HCT116 (cell line): ENCODE measurements at regions not wholly inside any gene's neighbourhood (a gene's known extent, or its start where the extent isn't known, plus 50 kb on each side); places are given as distances from the start of the nearest gene placed in this dataset.

Experiments
- ATAC-seq: fragments of 200-7000 bp; cut with Tn5 transposase; 2 replicates; pipeline ENCODE4 v1.9.1; 2020; ENCODE audit warnings: mild to moderate bottlenecking, moderate library complexity
- BruUV-seq: library from RNA; stranded (reverse); fragments of 400-500 nt; replicated peaks from 2 replicates; lab custom pipeline; 2021; lab: Mats Ljungman, UMichigan
- CTCF ChIA-PET: fragments of 300-600 bp; sonication (Branson Sonifier 250); formaldehyde crosslinking; loops from one replicate; lab custom pipeline; 2021; ENCODE audit warnings: antibody characterized with exemption; lab: Charles Lee
- POLR2A ChIA-PET: fragments of 300-600, 350-600 bp; sonication (Branson Sonifier 250); formaldehyde crosslinking; loops from one replicate; lab custom pipeline; 2021; ENCODE audit warnings: antibody characterized with exemption; lab: Charles Lee
- RAD21 ChIA-PET, 2 experiments: fragments of 300-600 bp; sonication (Branson Sonifier 250); formaldehyde crosslinking; loops; one replicate each; lab custom pipeline; 2023; ENCODE audit warnings: low total read pairs in 2 of 2; ENCODE audit not compliant: uncharacterized antibody in 2 of 2, unreplicated experiment in 2 of 2, low non-redundant PET in 1 of 2; lab: Charles Lee
- DNase-seq: peaks from one replicate; pipeline ENCODE4 v3.0.0-alpha.2; 2010; ENCODE audit warnings: low read depth, low spot score
- H2AFZ ChIP-seq: fragments of 200-600 bp; shearing (Covaris generic), sonication (generic); 2 replicates; pipeline ENCODE4 v1.6.1; 2017; ENCODE audit warnings: low read depth, mixed run types, mixed read lengths, antibody characterized with exemption, low read length; ENCODE audit not compliant: poor library complexity, severe bottlenecking
- H3K27ac ChIP-seq: 2 replicates; pipeline ENCODE4 v1.5.1; 2012; ENCODE audit warnings: low read depth, low read length
- H3K27me3 ChIP-seq: fragments of 200-600 bp; sonication (generic); 2 replicates; pipeline ENCODE4 v1.6.1; 2016; ENCODE audit warnings: mixed run types, low read length, mixed read lengths; ENCODE audit not compliant: insufficient read depth
- H3K36me3 ChIP-seq, 2 experiments: fragments of 200-500 bp in 1 of 2; fragments of 200-600 bp in 1 of 2; sonication (Bioruptor generic) in 1 of 2; sonication (generic) in 1 of 2; 2 replicates each; pipeline versions ENCODE4 v1.5.1 to v1.6.1; 2014 to 2016; ENCODE audit warnings: low read length in 2 of 2, inconsistent platforms in 1 of 2, mixed read lengths in 1 of 2, mixed run types in 1 of 2; ENCODE audit not compliant: insufficient read depth in 2 of 2, control insufficient read depth in 1 of 2
- H3K4me1 ChIP-seq, 2 experiments: fragments of 200-600 bp in 1 of 2; sonication (generic) in 1 of 2; 2 replicates each; pipeline versions ENCODE4 v1.5.1 to v1.6.1; 2012 to 2017; ENCODE audit warnings: low read length in 2 of 2, inconsistent platforms in 1 of 2, mild to moderate bottlenecking in 1 of 2, mixed read lengths in 1 of 2, mixed run types in 1 of 2, moderate library complexity in 1 of 2; ENCODE audit not compliant: insufficient read depth in 2 of 2, control insufficient read depth in 1 of 2
- H3K4me2 ChIP-seq: fragments of 200-600 bp; sonication (generic); 2 replicates; pipeline ENCODE4 v1.6.1; 2017; ENCODE audit warnings: mixed run types, low read length, mixed read lengths
- H3K4me3 ChIP-seq, 2 experiments: fragments of 200-600 bp in 1 of 2; sonication (generic) in 1 of 2; replicated peaks in 1 of 2; 2 replicates each; pipeline ENCODE4 v1.5.1; 2011 to 2016; ENCODE audit warnings: low read length in 2 of 2, control low read depth in 1 of 2, low read depth in 1 of 2, mild to moderate bottlenecking in 1 of 2, mixed read lengths in 1 of 2, mixed run types in 1 of 2
- H3K79me2 ChIP-seq: fragments of 200-600 bp; sonication (generic); 2 replicates; pipeline ENCODE4 v1.6.1; 2017; ENCODE audit warnings: mild to moderate bottlenecking, mixed run types, low read length, moderate library complexity, mixed read lengths; ENCODE audit not compliant: insufficient read depth
- H3K9ac ChIP-seq: fragments of 200-600 bp; sonication (generic); 2 replicates; pipeline ENCODE4 v1.6.1; 2016; ENCODE audit warnings: low read length, mixed read lengths
- H3K9me2 ChIP-seq: fragments of 200-600 bp; sonication (generic), shearing (Covaris generic); 2 replicates; pipeline ENCODE4 v1.6.1; 2017; ENCODE audit warnings: mixed run types, mild to moderate bottlenecking, moderate library complexity; ENCODE audit not compliant: insufficient read depth
- H3K9me3 ChIP-seq, 2 experiments: fragments of 200-500 bp in 1 of 2; fragments of 200-600 bp in 1 of 2; sonication (Bioruptor generic) in 1 of 2; sonication (generic) in 1 of 2; 2 replicates each; pipeline ENCODE4 v1.6.1; 2014 to 2017; ENCODE audit warnings: low read length in 2 of 2, mixed read lengths in 2 of 2, inconsistent platforms in 1 of 2, low read depth in 1 of 2, mild to moderate bottlenecking in 1 of 2, mixed run types in 1 of 2, moderate library complexity in 1 of 2; ENCODE audit not compliant: control insufficient read depth in 1 of 2, insufficient read depth in 1 of 2
- H4K20me1 ChIP-seq: fragments of 200-600 bp; sonication (generic), shearing (Covaris generic); 2 replicates; pipeline ENCODE4 v1.6.1; 2017; ENCODE audit warnings: mixed run types, mild to moderate bottlenecking, moderate library complexity; ENCODE audit not compliant: insufficient read depth
- CBX3 ChIP-seq: IDR thresholded peaks from 2 replicates; pipeline ENCODE4 v1.6.1; 2012; ENCODE audit warnings: low read depth
- CTCF ChIP-seq, 3 experiments: fragments of 200-600 bp in 1 of 3; sonication (generic) in 1 of 3; IDR thresholded peaks in 2 of 3; conservative IDR thresholded peaks in 1 of 3; 2 replicates each; pipeline ENCODE4 v1.5.1; 2012 to 2017; ENCODE audit warnings: low read depth in 2 of 3, low read length in 2 of 3, antibody characterized with exemption in 1 of 3, borderline replicate concordance in 1 of 3, control low read depth in 1 of 3, mild to moderate bottlenecking in 1 of 3, mixed read lengths in 1 of 3, mixed run types in 1 of 3, moderate library complexity in 1 of 3; ENCODE audit not compliant: insufficient read depth in 1 of 3
- EGR1 ChIP-seq: IDR thresholded peaks from 2 replicates; pipeline ENCODE4 v1.6.1; 2012; ENCODE audit warnings: low read depth
- ELF1 ChIP-seq: IDR thresholded peaks from 2 replicates; pipeline ENCODE4 v1.6.1; 2012; ENCODE audit warnings: low read depth, borderline replicate concordance
- EZH2phosphoT487 ChIP-seq: fragments of 200-600 bp; IDR thresholded peaks from 2 replicates; pipeline ENCODE4 v1.6.1; 2018; ENCODE audit warnings: antibody characterized with exemption, borderline replicate concordance
- FOSL1 ChIP-seq: IDR thresholded peaks from 2 replicates; pipeline ENCODE4 v1.6.1; 2012; ENCODE audit warnings: low read depth
- JUND ChIP-seq: IDR thresholded peaks from 2 replicates; pipeline ENCODE4 v1.6.1; 2012
- POLR2A ChIP-seq: IDR thresholded peaks from 2 replicates; pipeline ENCODE4 v1.7.0; 2011; ENCODE audit warnings: borderline replicate concordance; ENCODE audit not compliant: insufficient read depth, insufficient read length; ENCODE audit errors: extremely low read depth
- POLR2AphosphoS5 ChIP-seq: IDR thresholded peaks from 2 replicates; pipeline ENCODE4 v1.6.1; 2011; ENCODE audit warnings: mild to moderate bottlenecking, low read depth, low read length, moderate library complexity
- TCF7L2 ChIP-seq: IDR thresholded peaks from 2 replicates; pipeline ENCODE4 v1.7.0; 2011; ENCODE audit warnings: borderline replicate concordance, inconsistent platforms; ENCODE audit not compliant: insufficient read depth, insufficient read length; ENCODE audit errors: extremely low read depth
- YY1 ChIP-seq: IDR thresholded peaks from 2 replicates; pipeline ENCODE4 v1.6.1; 2011; ENCODE audit warnings: low read length, low read depth, moderate library complexity, mild to moderate bottlenecking; ENCODE audit not compliant: insufficient replicate concordance; ENCODE audit errors: extremely low read depth
- ZBTB33 ChIP-seq: IDR thresholded peaks from 2 replicates; pipeline ENCODE4 v1.6.1; 2011; ENCODE audit warnings: mild to moderate bottlenecking, low read length, moderate library complexity; ENCODE audit not compliant: insufficient replicate concordance; ENCODE audit errors: extremely low read depth
- intact Hi-C: fragments of 100-400 bp; cut with micrococcal nuclease; formaldehyde crosslinking; loops from 2 replicates; pipeline ENCODE4 v1.10.0; 2022
- TF ChIP-seq, protein P1 (sequence below): IDR thresholded peaks from 2 replicates; pipeline ENCODE4 v1.6.1; 2012

GRCh38 chr6:165822501-165822900 is 159.5 kb upstream of the PDE10A start:
- DNase-seq (no peak), ATAC-seq (no peak)
- Histone ChIP-seq H3K9me3 (no peaks in the 10 kb centered on the region), H3K27me3 (no peaks in the 10 kb centered on the region), H3K4me1 (no peaks in the 10 kb centered on the region), H3K9ac (no peak overlapping the region), H2AFZ (no peak overlapping the region), H3K4me2 (no peak overlapping the region), H3K36me3 (no peaks in the 10 kb centered on the region), H4K20me1 (no peaks in the 10 kb centered on the region), H3K9me2 (no peaks in the 10 kb centered on the region), H3K27ac (no peak overlapping the region), H3K4me3 (no peak overlapping the region), H3K79me2 (no peaks in the 10 kb centered on the region)
- intact Hi-C loops, result no loop called here
- TF ChIP-seq EZH2phosphoT487, result no peak
- no peak for TF ChIP-seq POLR2AphosphoS5
- TF ChIP-seq CTCF (IDR thresholded peaks at IDR 0.05 in 2 of 3, conservative IDR thresholded peaks at IDR 0.05 in 1 of 3; ENCODE audit: borderline replicate concordance in 1 of 3, insufficient read depth in 1 of 3, low read depth in 2 of 3, low read length in 2 of 3), result no peak
- no peak for TF ChIP-seq EGR1
- no peak for TF ChIP-seq ELF1
- TF ChIP-seq, protein P1, sequence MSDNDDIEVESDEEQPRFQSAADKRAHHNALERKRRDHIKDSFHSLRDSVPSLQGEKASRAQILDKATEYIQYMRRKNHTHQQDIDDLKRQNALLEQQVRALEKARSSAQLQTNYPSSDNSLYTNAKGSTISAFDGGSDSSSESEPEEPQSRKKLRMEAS, result no peak
- ChIA-PET RAD21 (no interaction called here), POLR2A (no interaction called here), CTCF (no interaction called here)
- no TSS peak for BruUV-seq

DNA sequence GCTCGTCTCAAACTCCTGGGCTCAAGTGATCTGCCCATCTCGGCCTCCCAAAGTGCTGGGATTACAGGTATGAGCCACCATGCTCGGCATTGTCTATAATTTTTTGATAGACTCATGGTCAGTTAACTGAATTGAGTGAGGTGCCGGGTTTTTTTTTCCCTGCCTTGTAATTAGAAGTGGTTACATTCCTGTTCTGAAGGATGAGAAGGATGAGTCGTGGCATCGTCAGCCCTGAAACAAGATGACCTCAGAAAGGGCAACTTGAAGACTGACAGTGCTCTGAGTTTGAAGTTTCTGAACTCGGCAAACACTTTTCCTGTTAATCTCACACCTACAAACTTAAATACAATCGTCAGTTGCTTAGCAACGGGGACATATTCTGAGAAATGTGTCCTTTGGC is 158.7 kb upstream of the PDE10A start:
- Histone ChIP-seq H3K27me3 (no peaks in the 10 kb centered on the region), H3K27ac (no peak overlapping the region), H3K9me3 (no peaks in the 10 kb centered on the region), H3K36me3 (no peaks in the 10 kb centered on the region), H3K9ac (no peak overlapping the region), H3K9me2 (no peaks in the 10 kb centered on the region), H4K20me1 (no peaks in the 10 kb centered on the region), H3K79me2 (no peaks in the 10 kb centered on the region), H2AFZ (no peak overlapping the region), H3K4me3 (no peak overlapping the region), H3K4me1 (no peaks in the 10 kb centered on the region), H3K4me2 (no peak overlapping the region)
- ChIA-PET RAD21 (no interaction called here), POLR2A (no interaction called here), CTCF (no interaction called here)
- DNase-seq (peak; percentile 10), ATAC-seq (peak; percentile 36; the same call in 1 of the 2 replicates)
- intact Hi-C loops, result no loop called here
- no TSS peak for BruUV-seq
- TF ChIP-seq FOSL1 (0 out of 2 replicates have a peak, but pooled peaks have one; percentile 6), JUND (no peak), POLR2AphosphoS5 (no peak), ZBTB33 (no peak), YY1 (no peak), CBX3 (no peak), POLR2A (no peak), TCF7L2 (no peak)
